ENCODE measurements at regions not wholly inside any gene's neighbourhood (a gene's known extent, or its start where the extent isn't known, plus 50 kb on each side); places are given as distances from the start of the nearest gene placed in this dataset.

DNA sequence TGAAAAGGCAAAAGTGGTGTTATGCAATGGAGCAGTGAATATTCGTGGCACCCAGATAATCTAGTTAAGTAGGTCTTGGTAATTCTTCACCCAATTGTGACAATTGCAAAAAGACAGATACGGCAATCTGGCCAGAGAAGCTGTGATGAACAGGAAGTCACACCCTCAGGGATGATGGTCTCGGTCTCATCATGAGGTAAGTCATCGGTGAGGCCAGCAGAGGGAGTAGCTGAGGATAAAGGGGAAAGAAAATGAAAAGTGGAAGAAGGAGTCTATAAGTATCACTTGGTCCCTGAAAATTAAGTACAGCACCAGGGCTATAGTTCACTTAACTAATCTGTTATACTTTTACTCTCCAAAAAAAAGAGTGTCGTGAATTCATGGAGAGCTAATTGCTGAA, 258.8 kb upstream of the NCAM2 start:
- Histone ChIP-seq H2AFZ (ENCODE audit: low read length) (no peak overlapping the region), H3K4me3 (ENCODE audit: low read depth, low read length, poor library complexity, severe bottlenecking) (no peak overlapping the region), H3K27ac (ENCODE audit: low read depth, low read length, poor library complexity, severe bottlenecking) (no peak overlapping the region), H3K79me2 (ENCODE audit: insufficient read depth, low read depth, low read length) (no peaks in the 10 kb centered on the region), H3K36me3 (ENCODE audit: insufficient read depth, low read length) (no peaks in the 10 kb centered on the region), H4K20me1 (ENCODE audit: insufficient read depth, low read length) (no peaks in the 10 kb centered on the region), H3K9me3 (ENCODE audit: low read length) (peaks cover 32% of the 10 kb centered on the region; the same call in 1 of the 2 replicates), H3K4me1 (ENCODE audit: insufficient read depth, low read length, poor library complexity, severe bottlenecking) (no peaks in the 10 kb centered on the region), H3K9me2 (ENCODE audit: insufficient read depth, low read length) (no peaks in the 10 kb centered on the region), H3K4me2 (ENCODE audit: low read length) (no peak overlapping the region)
- POLR2A ChIA-PET: no interaction called here
- CTCF ChIA-PET (ENCODE audit: unreplicated experiment): no interaction called here
- BruUV-seq (replicated peaks): no TSS peak
- TF ChIP-seq EZH2phosphoT487 (IDR thresholded peaks at IDR 0.05; ENCODE audit: borderline replicate concordance, low read depth, low read length): no peak
- TF ChIP-seq, protein P1, sequence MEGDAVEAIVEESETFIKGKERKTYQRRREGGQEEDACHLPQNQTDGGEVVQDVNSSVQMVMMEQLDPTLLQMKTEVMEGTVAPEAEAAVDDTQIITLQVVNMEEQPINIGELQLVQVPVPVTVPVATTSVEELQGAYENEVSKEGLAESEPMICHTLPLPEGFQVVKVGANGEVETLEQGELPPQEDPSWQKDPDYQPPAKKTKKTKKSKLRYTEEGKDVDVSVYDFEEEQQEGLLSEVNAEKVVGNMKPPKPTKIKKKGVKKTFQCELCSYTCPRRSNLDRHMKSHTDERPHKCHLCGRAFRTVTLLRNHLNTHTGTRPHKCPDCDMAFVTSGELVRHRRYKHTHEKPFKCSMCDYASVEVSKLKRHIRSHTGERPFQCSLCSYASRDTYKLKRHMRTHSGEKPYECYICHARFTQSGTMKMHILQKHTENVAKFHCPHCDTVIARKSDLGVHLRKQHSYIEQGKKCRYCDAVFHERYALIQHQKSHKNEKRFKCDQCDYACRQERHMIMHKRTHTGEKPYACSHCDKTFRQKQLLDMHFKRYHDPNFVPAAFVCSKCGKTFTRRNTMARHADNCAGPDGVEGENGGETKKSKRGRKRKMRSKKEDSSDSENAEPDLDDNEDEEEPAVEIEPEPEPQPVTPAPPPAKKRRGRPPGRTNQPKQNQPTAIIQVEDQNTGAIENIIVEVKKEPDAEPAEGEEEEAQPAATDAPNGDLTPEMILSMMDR (conservative IDR thresholded peaks at IDR 0.05; ENCODE audit: low read length): no peak; the same call in 1 of the 2 replicates
- no peak for DNase-seq (ENCODE audit: low spot score)
- intact Hi-C loops (cut with micrococcal nuclease; ENCODE audit: unreplicated experiment): no loop called here

DNA sequence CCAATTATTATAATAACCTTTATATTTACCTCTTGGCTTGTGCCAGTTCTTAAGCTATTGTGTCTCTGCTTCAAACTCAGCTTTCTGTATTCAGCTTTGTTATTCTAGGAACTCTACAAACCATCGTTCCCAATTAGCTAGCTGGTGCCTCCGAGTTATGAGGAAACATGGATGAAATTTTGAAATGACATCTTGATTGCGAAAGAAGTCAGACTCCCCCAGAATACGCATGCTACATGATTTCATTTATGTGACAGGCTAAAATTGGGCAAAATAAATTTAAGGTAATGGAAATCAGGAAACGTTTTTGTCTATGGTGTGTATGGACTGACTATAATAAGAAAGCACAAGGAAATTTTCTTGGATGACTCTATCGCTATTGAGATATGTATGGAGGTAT, 256.8 kb upstream of the NCAM2 start:
- H3K9me3 ChIP-seq (ENCODE audit: low read length): peaks cover 26% of the 10 kb centered on the region; the same call in 1 of the 2 replicates

DNA sequence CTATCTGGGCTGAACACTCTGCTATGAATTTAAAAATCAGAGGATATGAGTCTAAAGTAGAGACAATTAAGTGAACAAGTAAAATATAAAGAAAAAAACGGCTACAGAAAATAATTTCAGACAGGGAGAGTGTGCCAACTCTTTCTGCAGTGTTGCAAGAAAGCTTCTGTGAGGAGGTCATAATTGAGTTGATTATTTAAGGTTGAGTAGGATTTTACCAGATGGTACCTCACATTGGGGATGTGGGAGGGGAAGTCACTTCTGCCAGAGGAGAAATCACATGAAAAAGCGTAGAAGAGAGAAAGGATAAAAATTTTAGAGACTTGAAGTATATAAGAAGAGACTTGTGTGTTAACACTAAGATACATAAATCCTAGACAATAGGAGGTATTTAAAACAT, 238.0 kb upstream of the NCAM2 start:
- CTCF ChIA-PET (ENCODE audit: unreplicated experiment): no interaction called here
- Histone ChIP-seq H3K27ac (ENCODE audit: low read depth, low read length, poor library complexity, severe bottlenecking) (no peak overlapping the region), H4K20me1 (ENCODE audit: insufficient read depth, low read length) (no peaks in the 10 kb centered on the region), H3K4me1 (ENCODE audit: insufficient read depth, low read length, poor library complexity, severe bottlenecking) (no peaks in the 10 kb centered on the region), H3K9me2 (ENCODE audit: insufficient read depth, low read length) (no peaks in the 10 kb centered on the region), H3K4me2 (ENCODE audit: low read length) (no peak overlapping the region), H3K4me3 (ENCODE audit: low read depth, low read length, poor library complexity, severe bottlenecking) (no peak overlapping the region), H2AFZ (ENCODE audit: low read length) (no peak overlapping the region), H3K79me2 (ENCODE audit: insufficient read depth, low read depth, low read length) (no peaks in the 10 kb centered on the region), H3K36me3 (ENCODE audit: insufficient read depth, low read length) (no peaks in the 10 kb centered on the region), H3K9me3 (ENCODE audit: low read length) (peaks cover 36% of the 10 kb centered on the region)
- DNase-seq (ENCODE audit: low spot score): no peak
- TF ChIP-seq, protein P1 (conservative IDR thresholded peaks at IDR 0.05; ENCODE audit: low read length): no peak
- POLR2A ChIA-PET: no interaction called here
- no TSS peak for BruUV-seq (replicated peaks)
- intact Hi-C loops (cut with micrococcal nuclease; ENCODE audit: unreplicated experiment): no loop called here

More for the DNA sequence above, 256.8 kb upstream of the NCAM2 start:
- TF ChIP-seq EZH2phosphoT487 (IDR thresholded peaks at IDR 0.05; ENCODE audit: borderline replicate concordance, low read depth, low read length): no peak
- TF ChIP-seq, protein P1 (conservative IDR thresholded peaks at IDR 0.05; ENCODE audit: low read length): no peak
- H3K79me2 ChIP-seq (ENCODE audit: insufficient read depth, low read depth, low read length): no peaks in the 10 kb centered on the region
- no peak overlapping the region for H3K4me3 ChIP-seq (ENCODE audit: low read depth, low read length, poor library complexity, severe bottlenecking)
- BruUV-seq (replicated peaks): no TSS peak
- H3K4me1 ChIP-seq (ENCODE audit: insufficient read depth, low read length, poor library complexity, severe bottlenecking): no peaks in the 10 kb centered on the region
- H3K4me2 ChIP-seq (ENCODE audit: low read length): no peak overlapping the region
- no peaks in the 10 kb centered on the region for H4K20me1 ChIP-seq (ENCODE audit: insufficient read depth, low read length)
- intact Hi-C loops (cut with micrococcal nuclease; ENCODE audit: unreplicated experiment): no loop called here
- no peaks in the 10 kb centered on the region for H3K9me2 ChIP-seq (ENCODE audit: insufficient read depth, low read length)
- DNase-seq (ENCODE audit: low spot score): no peak
- H3K27ac ChIP-seq (ENCODE audit: low read depth, low read length, poor library complexity, severe bottlenecking): no peak overlapping the region
- H3K36me3 ChIP-seq (ENCODE audit: insufficient read depth, low read length): no peaks in the 10 kb centered on the region
- H2AFZ ChIP-seq (ENCODE audit: low read length): no peak overlapping the region
- ChIA-PET CTCF (ENCODE audit: unreplicated experiment) (no interaction called here), POLR2A (no interaction called here)

Measured in OCI-LY7 (cell line).